Daoy (cell line): ENCODE measurements at regions not wholly inside any gene's neighbourhood (a gene's known extent, or its start where the extent isn't known, plus 50 kb on each side); places are given as distances from the start of the nearest gene placed in this dataset.
A peak's percentile ranks its signal among the peaks of the same experiment; 100 is the strongest.

Experiments used
- DNase-seq: peaks from one replicate; pipeline ENCODE4 v3.0.0-alpha.2; 2015; ENCODE audit warnings: low read depth

- DNase-seq: no peak
Observed at GRCh38 chrX:71000139-71000538, 68.0 kb downstream of the SNX12 start.

GRCh38 chrX:70998411-70999027, 67.6 kb upstream of the SLC7A3 start:
- peak; percentile 15 for DNase-seq

GRCh38 chrX:70995338-70995737, 64.4 kb upstream of the SLC7A3 start:
- DNase-seq: no peak

GRCh38 chrX:70988425-70988824, 57.5 kb upstream of the SLC7A3 start:
- DNase-seq: no peak
